ENCODE measurements at regions not wholly inside any gene's neighbourhood (a gene's known extent, or its start where the extent isn't known, plus 50 kb on each side); places are given as distances from the start of the nearest gene placed in this dataset.

DNA sequence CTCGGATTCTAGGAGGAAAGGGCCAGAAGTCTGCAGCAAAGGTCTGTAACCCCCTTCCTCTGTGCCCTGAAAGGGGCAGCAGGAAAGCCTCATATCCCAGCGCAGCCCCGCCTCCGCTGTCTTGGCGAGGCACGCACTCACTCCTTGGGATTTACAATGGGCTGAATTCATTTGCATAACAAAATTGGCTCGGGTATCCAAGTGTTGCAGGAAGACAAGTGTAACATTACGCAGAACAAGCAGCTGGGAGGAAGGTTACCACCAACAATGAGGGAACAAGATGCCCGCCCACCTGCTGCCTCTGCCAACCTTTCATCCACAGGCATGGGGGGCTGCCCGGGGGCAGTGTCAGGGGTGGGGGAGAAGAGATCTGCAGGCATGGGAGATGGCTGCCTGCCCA, 130.4 kb downstream of the MRM1 start:
- no peak for FAIRE-seq
- DNase-seq (ENCODE audit: insufficient read length), result no peak
- no peak for TF ChIP-seq POLR2A (IDR thresholded peaks at IDR 0.05; ENCODE audit: low read depth, low read length)
- TF ChIP-seq TAF1 (IDR thresholded peaks at IDR 0.05; ENCODE audit: borderline replicate concordance, low read depth, low read length), result no peak
- TF ChIP-seq POLR2AphosphoS5 (IDR thresholded peaks at IDR 0.05; ENCODE audit: low read depth, low read length), result no peak

DNA sequence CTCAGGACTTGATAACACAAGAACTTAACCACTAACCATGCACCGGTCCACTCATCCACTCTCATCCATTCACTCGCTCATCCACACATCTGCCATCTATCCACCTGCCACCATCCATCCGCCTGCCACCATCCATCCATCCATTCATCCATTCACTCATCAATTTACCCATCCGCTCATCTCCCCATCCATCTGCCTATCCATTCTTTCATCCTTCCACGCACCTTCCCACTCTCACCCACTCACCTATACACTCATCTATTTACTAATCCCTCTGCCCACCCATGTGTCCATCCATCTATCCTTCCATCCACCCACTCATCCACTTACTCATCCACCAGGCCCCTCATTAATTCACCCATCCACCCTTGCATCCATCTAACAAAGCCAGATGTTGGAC, 131.0 kb downstream of the MRM1 start:
- DNase-seq (ENCODE audit: insufficient read length), result no peak
- TF ChIP-seq POLR2AphosphoS5 (IDR thresholded peaks at IDR 0.05; ENCODE audit: low read depth, low read length) (no peak), TAF1 (IDR thresholded peaks at IDR 0.05; ENCODE audit: borderline replicate concordance, low read depth, low read length) (no peak), POLR2A (IDR thresholded peaks at IDR 0.05; ENCODE audit: low read depth, low read length) (no peak)
- no peak for FAIRE-seq

DNA sequence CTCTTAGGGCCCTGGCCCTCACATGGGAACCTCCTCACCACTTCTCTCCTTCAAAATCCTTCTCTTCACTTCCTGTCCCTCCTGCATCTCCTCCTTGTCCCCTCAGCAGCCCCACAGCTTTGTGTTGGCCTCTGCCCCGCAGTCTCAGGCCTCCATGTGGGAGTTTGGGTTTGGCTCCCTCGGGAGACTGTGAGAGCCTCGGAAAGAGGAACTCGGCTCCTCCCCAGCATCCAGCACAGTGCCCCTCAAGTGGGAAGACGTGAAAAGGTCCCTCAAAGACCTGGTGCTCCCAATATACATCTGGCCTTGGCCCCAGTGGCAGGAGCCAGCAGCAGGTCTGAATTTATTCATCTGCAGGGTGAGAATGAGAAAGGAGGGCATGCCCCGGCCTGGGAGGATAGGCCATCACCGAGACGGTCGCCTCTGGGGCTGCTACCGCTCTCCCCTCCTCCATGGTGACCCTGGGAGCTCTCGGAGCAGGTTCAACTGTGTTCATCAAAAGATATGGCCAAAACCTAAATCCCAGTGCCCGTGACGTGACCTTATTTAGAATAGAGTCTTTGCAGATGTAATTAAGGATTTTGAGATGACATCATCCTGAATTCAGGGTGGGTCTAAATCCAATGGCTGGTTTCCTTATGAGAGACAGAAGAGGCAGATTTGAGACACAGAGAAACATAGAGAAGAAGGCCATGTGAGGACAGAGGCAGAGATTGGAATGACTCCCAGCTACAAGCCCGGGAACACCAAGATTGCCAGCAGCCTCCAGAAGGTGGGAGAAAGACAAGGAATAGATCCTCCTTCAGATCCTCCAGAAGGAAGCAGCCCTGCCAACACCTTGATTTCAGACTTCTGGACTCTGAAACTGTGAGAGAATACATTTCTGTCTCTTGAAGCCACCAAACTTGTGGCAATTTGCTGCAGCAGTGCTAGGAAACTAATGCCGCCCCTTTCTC, 135.1 kb downstream of the MRM1 start:
- FAIRE-seq, result no peak
- DNase-seq (ENCODE audit: insufficient read length), result no peak
- no peak for TF ChIP-seq TAF1 (IDR thresholded peaks at IDR 0.05; ENCODE audit: borderline replicate concordance, low read depth, low read length)
- TF ChIP-seq POLR2A (IDR thresholded peaks at IDR 0.05; ENCODE audit: low read depth, low read length), result no peak
- TF ChIP-seq POLR2AphosphoS5 (IDR thresholded peaks at IDR 0.05; ENCODE audit: low read depth, low read length), result no peak

DNA sequence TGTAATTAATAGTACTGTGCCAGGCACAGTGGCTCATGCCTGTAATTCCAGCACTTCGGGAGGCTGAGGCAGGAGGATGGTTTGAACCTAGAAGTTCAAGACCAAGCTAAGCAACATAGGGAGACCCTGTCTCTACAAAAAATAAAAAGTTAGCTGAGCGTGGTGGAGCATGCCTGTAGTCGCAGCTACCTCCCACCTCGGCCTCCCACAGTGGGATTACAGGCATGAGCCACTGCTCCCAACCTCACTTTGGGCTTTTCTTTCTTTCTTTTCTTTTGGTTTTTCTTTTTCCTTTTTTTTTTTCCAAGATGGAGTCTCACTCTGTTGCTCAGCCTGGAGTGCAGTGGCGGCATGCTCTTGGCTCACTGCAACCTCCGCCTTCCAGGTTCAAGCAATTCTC, 137.8 kb downstream of the MRM1 start:
- FAIRE-seq, result no peak
- no peak for DNase-seq (ENCODE audit: insufficient read length)
- TF ChIP-seq TAF1 (IDR thresholded peaks at IDR 0.05; ENCODE audit: borderline replicate concordance, low read depth, low read length) (no peak), POLR2A (IDR thresholded peaks at IDR 0.05; ENCODE audit: low read depth, low read length) (no peak), POLR2AphosphoS5 (IDR thresholded peaks at IDR 0.05; ENCODE audit: low read depth, low read length) (no peak)

DNA sequence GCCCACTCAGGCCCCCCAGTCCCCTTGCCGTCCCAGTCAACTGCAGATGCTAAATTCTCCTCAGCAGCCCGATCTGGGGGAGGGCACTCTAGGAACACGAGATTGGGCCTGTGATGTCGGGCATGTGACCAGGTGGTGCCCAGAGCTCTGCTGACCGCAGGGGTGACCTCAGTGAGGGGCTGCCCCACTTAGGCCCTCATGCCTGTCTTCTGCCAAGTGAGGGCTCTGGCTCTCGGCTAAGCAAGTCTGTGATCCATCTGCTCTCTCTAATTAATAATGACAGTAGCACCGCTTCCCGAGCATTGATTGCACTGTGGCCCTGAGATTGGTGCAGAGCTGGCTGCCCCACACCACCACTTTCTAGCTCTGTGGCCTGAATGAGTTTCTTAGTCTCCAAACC, 138.8 kb downstream of the MRM1 start:
- FAIRE-seq (no peak), DNase-seq (ENCODE audit: insufficient read length) (no peak)
- TF ChIP-seq POLR2AphosphoS5 (IDR thresholded peaks at IDR 0.05; ENCODE audit: low read depth, low read length) (no peak), TAF1 (IDR thresholded peaks at IDR 0.05; ENCODE audit: borderline replicate concordance, low read depth, low read length) (no peak), POLR2A (IDR thresholded peaks at IDR 0.05; ENCODE audit: low read depth, low read length) (no peak)

DNA sequence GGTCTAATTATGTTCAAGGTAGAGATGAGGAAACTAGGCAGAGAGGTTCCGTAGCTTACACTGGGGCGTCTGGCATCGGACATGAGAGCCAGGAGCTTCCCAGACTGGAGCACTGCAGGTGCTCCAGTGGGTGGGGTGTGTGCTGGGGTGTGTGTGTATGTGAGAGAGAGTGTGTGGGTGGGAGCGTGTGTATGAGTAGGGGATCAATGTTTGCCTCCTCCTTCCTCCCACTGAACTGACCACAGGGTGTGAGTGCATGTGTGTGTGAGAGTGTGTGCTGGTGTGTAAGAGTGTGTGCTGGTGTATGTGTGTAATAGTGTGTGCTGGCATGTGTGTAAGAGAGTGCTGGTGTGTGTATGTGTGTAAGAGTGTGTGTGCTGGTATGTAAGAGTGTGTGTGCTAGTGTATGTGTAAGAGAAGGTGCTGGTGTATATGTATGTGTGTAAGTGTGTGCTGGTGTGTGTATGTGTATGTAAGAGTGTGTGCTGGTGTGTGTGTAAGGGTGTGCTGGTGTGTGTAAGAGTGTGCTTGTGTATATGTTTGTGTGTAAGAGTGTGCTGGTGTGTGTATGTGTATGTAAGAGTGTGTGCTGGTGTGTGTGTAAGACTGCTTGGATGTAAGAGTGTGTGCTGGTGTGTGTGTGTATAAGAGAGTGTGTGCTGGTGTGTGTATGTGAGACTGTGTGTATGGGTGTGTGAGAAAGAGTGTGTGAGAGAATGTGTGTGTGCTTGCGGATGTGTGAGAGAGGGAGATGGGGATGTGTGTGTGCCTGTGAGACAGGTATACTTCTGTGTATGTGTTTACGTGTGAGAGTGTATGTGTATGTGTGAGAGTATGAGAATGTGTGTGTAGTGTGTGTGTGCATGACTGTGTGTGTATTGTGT, 139.9 kb downstream of the MRM1 start:
- FAIRE-seq (no peak), DNase-seq (ENCODE audit: insufficient read length) (no peak)
- no peak for TF ChIP-seq POLR2AphosphoS5 (IDR thresholded peaks at IDR 0.05; ENCODE audit: low read depth, low read length)
- no peak for TF ChIP-seq TAF1 (IDR thresholded peaks at IDR 0.05; ENCODE audit: borderline replicate concordance, low read depth, low read length)
- TF ChIP-seq POLR2A (IDR thresholded peaks at IDR 0.05; ENCODE audit: low read depth, low read length), result no peak

DNA sequence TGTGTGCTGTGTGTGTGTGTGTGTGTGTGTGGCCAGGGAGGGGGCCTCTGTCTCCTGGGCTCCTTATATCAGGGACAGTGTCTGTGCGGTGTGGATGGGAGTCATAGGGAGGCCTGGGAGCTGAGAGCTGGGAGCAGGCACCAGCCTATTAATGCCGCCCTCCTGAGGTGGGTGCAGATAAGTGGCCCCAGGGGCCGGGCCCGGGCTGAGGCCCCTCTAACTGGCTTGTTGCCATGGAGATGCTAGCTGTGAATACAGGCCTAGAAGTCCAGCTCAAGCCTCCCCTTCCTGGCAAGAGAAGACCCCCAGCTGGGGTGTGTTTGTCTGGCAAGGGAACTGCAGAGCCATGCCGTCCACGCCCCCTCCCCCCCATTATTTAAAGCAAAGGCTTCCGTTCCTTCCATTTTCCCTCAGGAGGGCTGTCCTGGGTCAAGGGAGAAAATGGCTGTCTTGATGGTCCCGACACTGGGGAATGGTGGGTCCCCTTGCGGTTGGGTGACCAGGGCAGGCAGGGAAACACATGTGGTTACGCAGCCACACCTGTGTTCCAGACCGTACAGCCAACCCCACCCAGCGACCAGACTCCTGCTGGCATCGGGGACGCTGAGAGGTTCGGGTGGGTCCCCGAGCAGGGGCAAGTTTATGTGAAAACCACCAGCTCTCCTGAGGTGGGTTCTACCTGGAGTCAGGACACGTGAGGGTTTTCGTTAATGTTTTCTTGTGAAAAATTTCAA, 141.1 kb downstream of the MRM1 start:
- TF ChIP-seq POLR2AphosphoS5 (IDR thresholded peaks at IDR 0.05; ENCODE audit: low read depth, low read length) (no peak), TAF1 (IDR thresholded peaks at IDR 0.05; ENCODE audit: borderline replicate concordance, low read depth, low read length) (no peak), POLR2A (IDR thresholded peaks at IDR 0.05; ENCODE audit: low read depth, low read length) (no peak)
- DNase-seq (ENCODE audit: insufficient read length) (no peak), FAIRE-seq (no peak)

DNA sequence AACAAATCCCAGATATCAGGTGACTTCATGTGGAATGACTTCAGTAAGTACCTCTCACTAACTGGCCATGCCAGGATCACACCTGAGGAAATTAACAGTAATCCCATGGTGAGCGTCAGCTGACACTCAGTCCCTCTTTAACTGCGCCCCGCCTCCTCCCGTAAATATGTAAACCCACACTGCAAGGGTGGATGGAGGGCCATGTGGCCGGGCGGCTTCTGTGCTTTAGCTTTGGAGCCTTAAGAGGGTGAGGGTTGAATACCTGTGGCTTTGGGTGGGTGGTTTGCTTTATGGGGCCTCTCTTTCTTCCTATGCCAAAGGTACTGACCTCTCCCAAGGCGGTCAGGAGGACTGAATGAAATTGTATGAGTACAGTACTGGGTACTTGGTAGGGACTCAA, 141.7 kb downstream of the MRM1 start:
- TF ChIP-seq POLR2A (IDR thresholded peaks at IDR 0.05; ENCODE audit: low read depth, low read length) (no peak), POLR2AphosphoS5 (IDR thresholded peaks at IDR 0.05; ENCODE audit: low read depth, low read length) (no peak), TAF1 (IDR thresholded peaks at IDR 0.05; ENCODE audit: borderline replicate concordance, low read depth, low read length) (no peak)
- FAIRE-seq (no peak), DNase-seq (ENCODE audit: insufficient read length) (no peak)

DNA sequence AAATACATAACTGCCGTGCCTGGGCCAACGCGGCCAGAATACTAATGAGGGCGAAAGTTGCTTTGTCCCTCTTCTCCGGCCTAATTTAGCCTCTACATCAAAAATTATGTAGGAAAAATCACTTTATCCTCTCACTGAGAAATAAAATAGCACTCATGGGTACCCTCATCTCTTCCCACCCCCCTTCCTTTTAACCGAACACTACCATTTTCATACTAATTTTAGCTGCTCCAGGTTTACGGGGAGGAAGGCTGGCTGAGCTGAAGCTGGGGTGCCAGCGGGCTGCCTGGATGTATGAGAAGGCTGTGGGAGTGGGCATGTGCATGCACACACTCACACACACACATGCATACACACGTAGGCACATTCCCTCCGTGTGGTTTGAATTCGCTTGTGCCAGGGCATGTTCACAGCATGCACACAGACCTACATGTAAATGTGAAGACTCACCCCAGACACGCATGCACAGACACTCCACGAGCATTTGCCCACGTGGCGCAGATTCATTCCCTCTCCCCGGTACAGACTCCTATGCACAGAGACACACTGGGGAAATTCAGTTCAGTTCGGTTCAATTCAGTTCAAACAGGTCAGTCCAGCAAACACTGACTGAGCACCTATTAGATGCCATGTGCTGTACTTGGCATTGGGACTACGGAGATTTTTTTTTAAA, 145.1 kb downstream of the MRM1 start:
- FAIRE-seq (no peak), DNase-seq (ENCODE audit: insufficient read length) (no peak)
- TF ChIP-seq POLR2AphosphoS5 (IDR thresholded peaks at IDR 0.05; ENCODE audit: low read depth, low read length) (no peak), TAF1 (IDR thresholded peaks at IDR 0.05; ENCODE audit: borderline replicate concordance, low read depth, low read length) (no peak), POLR2A (IDR thresholded peaks at IDR 0.05; ENCODE audit: low read depth, low read length) (no peak)

DNA sequence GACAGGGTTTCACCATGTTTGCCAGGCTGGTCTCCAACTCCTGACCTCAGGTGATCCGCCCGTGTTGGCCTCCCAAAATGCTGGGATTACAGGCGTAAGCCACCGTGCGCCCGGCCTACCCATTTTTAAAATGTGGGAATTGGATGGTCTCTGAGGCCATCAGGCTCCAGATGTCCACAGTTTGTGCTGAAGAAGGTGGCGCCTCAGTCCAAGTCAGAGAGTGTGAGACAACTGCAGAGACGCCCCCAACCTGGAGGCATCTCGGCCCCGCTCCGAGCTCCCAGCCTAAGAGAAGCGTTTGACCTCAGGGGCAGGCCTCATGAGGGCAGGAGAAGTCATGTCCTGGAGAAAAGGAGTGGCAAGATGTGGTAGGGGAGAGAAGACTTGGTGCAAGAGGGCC, 146.5 kb downstream of the MRM1 start:
- no peak for TF ChIP-seq POLR2AphosphoS5 (IDR thresholded peaks at IDR 0.05; ENCODE audit: low read depth, low read length)
- no peak for TF ChIP-seq TAF1 (IDR thresholded peaks at IDR 0.05; ENCODE audit: borderline replicate concordance, low read depth, low read length)
- no peak for TF ChIP-seq POLR2A (IDR thresholded peaks at IDR 0.05; ENCODE audit: low read depth, low read length)
- FAIRE-seq (no peak), DNase-seq (ENCODE audit: insufficient read length) (no peak)

Measured in GM12892 (cell line).